KMS-11 (cell line): ENCODE measurements at regions not wholly inside any gene's neighbourhood (a gene's known extent, or its start where the extent isn't known, plus 50 kb on each side); places are given as distances from the start of the nearest gene placed in this dataset.

Experiments used
- H2AFZ ChIP-seq: fragments of 200-600 bp; sonication (generic); 2 replicates; pipeline ENCODE4 v1.6.1; 2016; ENCODE audit warnings: antibody characterized with exemption, mixed run types, low read depth
- H3K27ac ChIP-seq: fragments of 200-600 bp; sonication (generic); 2 replicates; pipeline ENCODE4 v1.6.1; 2016; ENCODE audit warnings: mild to moderate bottlenecking, mixed run types
- H3K27me3 ChIP-seq: fragments of 200-600 bp; sonication (generic); 2 replicates; pipeline ENCODE4 v1.6.1; 2017; ENCODE audit warnings: mild to moderate bottlenecking, low read depth, mixed run types, moderate library complexity; ENCODE audit not compliant: insufficient read depth
- H3K36me3 ChIP-seq: fragments of 200-600 bp; sonication (generic); 2 replicates; pipeline ENCODE4 v1.6.1; 2017; ENCODE audit warnings: mild to moderate bottlenecking, mixed run types; ENCODE audit not compliant: insufficient read depth
- H3K4me1 ChIP-seq: fragments of 200-600 bp; sonication (generic); 2 replicates; pipeline ENCODE4 v1.6.1; 2016; ENCODE audit warnings: mild to moderate bottlenecking, low read depth, mixed run types; ENCODE audit not compliant: poor library complexity, severe bottlenecking
- H3K4me2 ChIP-seq: fragments of 200-600 bp; sonication (generic); 2 replicates; pipeline ENCODE4 v1.7.0; 2016; ENCODE audit warnings: mild to moderate bottlenecking, mixed run types
- H3K4me3 ChIP-seq: fragments of 200-600 bp; sonication (generic); IDR thresholded peaks from 2 replicates; pipeline ENCODE4 v1.6.1; 2017; ENCODE audit warnings: low read depth, low read length, mixed read lengths; ENCODE audit not compliant: insufficient read depth
- H3K79me2 ChIP-seq: fragments of 200-600 bp; sonication (generic); 2 replicates; pipeline ENCODE4 v1.6.1; 2016; ENCODE audit warnings: low read depth, mixed run types; ENCODE audit not compliant: insufficient read depth
- H3K9ac ChIP-seq: fragments of 200-600 bp; sonication (generic); 2 replicates; pipeline ENCODE4 v1.6.1; 2016; ENCODE audit warnings: mild to moderate bottlenecking, mixed run types
- H4K20me1 ChIP-seq: fragments of 200-600 bp; sonication (generic); 2 replicates; pipeline ENCODE4 v1.6.1; 2016; ENCODE audit warnings: mild to moderate bottlenecking, mixed run types; ENCODE audit not compliant: insufficient read depth
- CTCF ChIP-seq: fragments of 200-600 bp; sonication (generic); conservative IDR thresholded peaks from 2 replicates; pipeline ENCODE4 v1.6.1; 2017; ENCODE audit warnings: low read depth, mild to moderate bottlenecking, antibody characterized with exemption, low read length, moderate library complexity, mixed read lengths

GRCh38 chr10:61250131-61250530 lies 203.1 kb downstream of the TMEM26 start:
- H3K79me2 ChIP-seq, result no peaks in the 10 kb centered on the region
- H2AFZ ChIP-seq, result no peak overlapping the region
- H3K4me3 ChIP-seq, result no peak overlapping the region
- H3K27ac ChIP-seq, result no peak overlapping the region
- no peaks in the 10 kb centered on the region for H3K27me3 ChIP-seq
- no peak overlapping the region for H3K4me2 ChIP-seq
- no peak overlapping the region for H3K9ac ChIP-seq
- no peaks in the 10 kb centered on the region for H3K36me3 ChIP-seq
- no peak for TF ChIP-seq CTCF
- H4K20me1 ChIP-seq, result no peaks in the 10 kb centered on the region
- H3K4me1 ChIP-seq, result no peaks in the 10 kb centered on the region

GRCh38 chr10:61248013-61248412 lies 205.2 kb downstream of the TMEM26 start:
- Histone ChIP-seq H3K4me3 (no peak overlapping the region), H4K20me1 (no peaks in the 10 kb centered on the region), H3K36me3 (no peaks in the 10 kb centered on the region), H2AFZ (no peak overlapping the region), H3K27ac (no peak overlapping the region), H3K4me1 (no peaks in the 10 kb centered on the region), H3K4me2 (no peak overlapping the region), H3K9ac (no peak overlapping the region), H3K27me3 (no peaks in the 10 kb centered on the region), H3K79me2 (no peaks in the 10 kb centered on the region)
- TF ChIP-seq CTCF, result no peak

GRCh38 chr10:61244261-61244775 lies 208.9 kb downstream of the TMEM26 start:
- H3K27ac ChIP-seq, result no peak overlapping the region
- TF ChIP-seq CTCF, result no peak

GRCh38 chr10:61232780-61233179 lies 220.4 kb downstream of the TMEM26 start:
- no peak overlapping the region for H3K4me3 ChIP-seq
- H3K27ac ChIP-seq, result no peak overlapping the region
- no peaks in the 10 kb centered on the region for H3K79me2 ChIP-seq
- no peak overlapping the region for H3K4me2 ChIP-seq
- no peak for TF ChIP-seq CTCF
- H3K27me3 ChIP-seq, result no peaks in the 10 kb centered on the region
- H3K36me3 ChIP-seq, result no peaks in the 10 kb centered on the region
- H3K9ac ChIP-seq, result no peak overlapping the region
- no peaks in the 10 kb centered on the region for H4K20me1 ChIP-seq
- H3K4me1 ChIP-seq, result no peaks in the 10 kb centered on the region
- H2AFZ ChIP-seq, result no peak overlapping the region

More at GRCh38 chr10:61244261-61244775, 208.9 kb downstream of the TMEM26 start:
- no peaks in the 10 kb centered on the region for H3K4me1 ChIP-seq
- H3K4me3 ChIP-seq, result no peak overlapping the region
- no peak overlapping the region for H3K4me2 ChIP-seq
- no peaks in the 10 kb centered on the region for H3K36me3 ChIP-seq
- no peaks in the 10 kb centered on the region for H3K79me2 ChIP-seq
- H3K9ac ChIP-seq, result no peak overlapping the region
- H3K27me3 ChIP-seq, result no peaks in the 10 kb centered on the region
- no peak overlapping the region for H2AFZ ChIP-seq
- no peaks in the 10 kb centered on the region for H4K20me1 ChIP-seq

- H3K36me3 ChIP-seq, result no peaks in the 10 kb centered on the region
- H3K4me1 ChIP-seq, result no peaks in the 10 kb centered on the region
- TF ChIP-seq CTCF, result no peak
- no peaks in the 10 kb centered on the region for H4K20me1 ChIP-seq
- no peaks in the 10 kb centered on the region for H3K79me2 ChIP-seq
- H2AFZ ChIP-seq, result no peak overlapping the region
- no peak overlapping the region for H3K27ac ChIP-seq
- H3K27me3 ChIP-seq, result no peaks in the 10 kb centered on the region
- no peak overlapping the region for H3K9ac ChIP-seq
- no peak overlapping the region for H3K4me3 ChIP-seq
- H3K4me2 ChIP-seq, result no peak overlapping the region
Observed at GRCh38 chr10:61225939-61226338, 227.2 kb downstream of the TMEM26 start.
